OCI-LY7 (cell line): ENCODE measurements at regions not wholly inside any gene's neighbourhood (a gene's known extent, or its start where the extent isn't known, plus 50 kb on each side); places are given as distances from the start of the nearest gene placed in this dataset.
A peak's percentile ranks its signal among the peaks of the same experiment; 100 is the strongest.

Source experiments
- BruUV-seq: library from RNA; stranded (reverse); fragments of 400-500 nt; replicated peaks from 2 replicates; lab custom pipeline; 2021; lab: Mats Ljungman, UMichigan
- CTCF ChIA-PET: fragments of 300-600 bp; sonication (Branson Sonifier 250); formaldehyde crosslinking; loops from one replicate; lab custom pipeline; 2022; ENCODE audit warnings: antibody characterized with exemption; ENCODE audit not compliant: unreplicated experiment; lab: Charles Lee
- POLR2A ChIA-PET: fragments of 300-600 bp; sonication (Branson Sonifier 250); formaldehyde crosslinking; loops from one replicate; lab custom pipeline; 2022; ENCODE audit warnings: antibody characterized with exemption; lab: Charles Lee
- DNase-seq: peaks from one replicate; pipeline ENCODE4 v3.0.0-alpha.2; 2015; ENCODE audit warnings: low spot score
- H2AFZ ChIP-seq: fragments of 200-600 bp; sonication (generic), shearing (Covaris generic); 2 replicates; pipeline ENCODE4 v1.6.1; 2014; ENCODE audit warnings: mild to moderate bottlenecking, antibody characterized with exemption, low read length, moderate library complexity
- H3K27ac ChIP-seq: fragments of 200-600 bp; sonication (generic); 2 replicates; pipeline ENCODE4 v1.5.1; 2014; ENCODE audit warnings: mixed run types, low read depth, mild to moderate bottlenecking, moderate library complexity, low read length, inconsistent platforms; ENCODE audit not compliant: poor library complexity, severe bottlenecking
- H3K36me3 ChIP-seq: fragments of 200-600 bp; sonication (generic); 2 replicates; pipeline ENCODE4 v1.6.1; 2014; ENCODE audit warnings: mild to moderate bottlenecking, antibody characterized with exemption, low read length, moderate library complexity, mixed read lengths; ENCODE audit not compliant: insufficient read depth
- H3K4me1 ChIP-seq: fragments of 200-600 bp; sonication (generic); 2 replicates; pipeline ENCODE4 v1.5.1; 2014; ENCODE audit warnings: mild to moderate bottlenecking, low read length; ENCODE audit not compliant: insufficient read depth, poor library complexity, severe bottlenecking
- H3K4me2 ChIP-seq: fragments of 200-600 bp; sonication (generic); 2 replicates; pipeline ENCODE4 v1.6.1; 2014; ENCODE audit warnings: mild to moderate bottlenecking, low read length
- H3K4me3 ChIP-seq: fragments of 200-600 bp; sonication (generic); 2 replicates; pipeline ENCODE4 v1.5.1; 2014; ENCODE audit warnings: mild to moderate bottlenecking, low read depth, low read length; ENCODE audit not compliant: poor library complexity, severe bottlenecking
- H3K79me2 ChIP-seq: fragments of 200-600 bp; sonication (generic); 2 replicates; pipeline ENCODE4 v1.6.1; 2016; ENCODE audit warnings: low read depth, mild to moderate bottlenecking, low read length, moderate library complexity, mixed read lengths; ENCODE audit not compliant: insufficient read depth
- H3K9me2 ChIP-seq: fragments of 200-600 bp; sonication (generic); 2 replicates; pipeline ENCODE4 v1.6.1; 2016; ENCODE audit warnings: mild to moderate bottlenecking, low read length, mixed read lengths; ENCODE audit not compliant: insufficient read depth
- H3K9me3 ChIP-seq: fragments of 200-600 bp; sonication (generic); 2 replicates; pipeline ENCODE4 v1.6.1; 2014; ENCODE audit warnings: mild to moderate bottlenecking, mixed run types, low read length, mixed read lengths
- H4K20me1 ChIP-seq: fragments of 200-600 bp; sonication (generic); 2 replicates; pipeline ENCODE4 v1.6.1; 2014; ENCODE audit warnings: mild to moderate bottlenecking, antibody characterized with exemption, low read length, moderate library complexity, mixed read lengths; ENCODE audit not compliant: insufficient read depth
- CTCF ChIP-seq: fragments of 200-600 bp; sonication (generic); conservative IDR thresholded peaks from 2 replicates; pipeline ENCODE4 v1.5.1; 2014; ENCODE audit warnings: mild to moderate bottlenecking, antibody characterized with exemption, low read length, moderate library complexity, mixed read lengths
- EZH2phosphoT487 ChIP-seq: fragments of 200-600 bp; sonication (generic); IDR thresholded peaks from 2 replicates; pipeline ENCODE4 v1.6.1; 2018; ENCODE audit warnings: low read depth, borderline replicate concordance, mild to moderate bottlenecking, mixed run types, antibody characterized with exemption, low read length, moderate library complexity, mixed read lengths
- intact Hi-C: fragments of 100-400 bp; cut with micrococcal nuclease; formaldehyde crosslinking; loops from one replicate; pipeline ENCODE4 v1.10.0; 2022; ENCODE audit not compliant: unreplicated experiment

- no TSS peak for BruUV-seq
- no peaks in the 10 kb centered on the region for H3K9me3 ChIP-seq
- H3K4me2 ChIP-seq, result no peak overlapping the region
- H3K27ac ChIP-seq, result no peak overlapping the region
- ChIA-PET POLR2A (interaction anchor here (0.6 to 0.7 kb wide), 2 partner anchors 103 to 337 kb away, joined by 4 to 5 read pairs; no protein-coding TSS in a partner anchor), CTCF (no interaction called here)
- no peaks in the 10 kb centered on the region for H3K4me1 ChIP-seq
- no peak overlapping the region for H2AFZ ChIP-seq
- no peaks in the 10 kb centered on the region for H4K20me1 ChIP-seq
- TF ChIP-seq CTCF (peak; percentile 93), EZH2phosphoT487 (no peak)
- intact Hi-C loops, result loop anchor here (10.0 kb wide), 1 partner anchor 886 kb away; no protein-coding TSS in a partner anchor
- H3K9me2 ChIP-seq, result no peaks in the 10 kb centered on the region
- H3K4me3 ChIP-seq, result no peak overlapping the region
- H3K36me3 ChIP-seq, result no peaks in the 10 kb centered on the region
- H3K79me2 ChIP-seq, result no peaks in the 10 kb centered on the region
- peak; percentile 73 for DNase-seq
Measured at GRCh38 chr15:85858586-85859375, 64.1 kb upstream of the KLHL25 start.

- H3K4me2 ChIP-seq, result no peak overlapping the region
- H2AFZ ChIP-seq, result no peak overlapping the region
- no peak overlapping the region for H3K27ac ChIP-seq
- H3K9me3 ChIP-seq, result no peaks in the 10 kb centered on the region
- H3K4me1 ChIP-seq, result no peaks in the 10 kb centered on the region
- H3K36me3 ChIP-seq, result no peaks in the 10 kb centered on the region
- no peaks in the 10 kb centered on the region for H4K20me1 ChIP-seq
- H3K4me3 ChIP-seq, result no peak overlapping the region
- H3K9me2 ChIP-seq, result no peaks in the 10 kb centered on the region
- ChIA-PET CTCF (no interaction called here), POLR2A (interaction anchor here (1.2 kb wide), 1 partner anchor 9 kb away, joined by 3 read pairs; no protein-coding TSS in a partner anchor)
- intact Hi-C loops, result loop anchor here (10.0 kb wide), 2 partner anchors 315 to 885 kb away; no protein-coding TSS in a partner anchor
- DNase-seq, result no peak
- H3K79me2 ChIP-seq, result no peaks in the 10 kb centered on the region
- TF ChIP-seq CTCF, result no peak
- no peak for TF ChIP-seq EZH2phosphoT487
- BruUV-seq, result no TSS peak
Measured at GRCh38 chr15:85859671-85860070, 64.9 kb upstream of the KLHL25 start.
